GM10266 (cell line): ENCODE measurements at regions not wholly inside any gene's neighbourhood (a gene's known extent, or its start where the extent isn't known, plus 50 kb on each side); places are given as distances from the start of the nearest gene placed in this dataset.

Experiments used
- DNase-seq: peaks from one replicate; pipeline ENCODE4 v3.0.0; 2012; ENCODE audit errors: extremely low spot score
- TF ChIP-seq, protein P1 (sequence below): IDR thresholded peaks from 2 replicates; pipeline ENCODE4 v1.5.1; 2012; ENCODE audit warnings: mild to moderate bottlenecking, low read depth; ENCODE audit not compliant: control insufficient read depth, insufficient read depth; ENCODE audit errors: missing control alignments

GRCh38 chr1:199691540-199691939, 336.0 kb upstream of the NR5A2 start:
- TF ChIP-seq, protein P1, sequence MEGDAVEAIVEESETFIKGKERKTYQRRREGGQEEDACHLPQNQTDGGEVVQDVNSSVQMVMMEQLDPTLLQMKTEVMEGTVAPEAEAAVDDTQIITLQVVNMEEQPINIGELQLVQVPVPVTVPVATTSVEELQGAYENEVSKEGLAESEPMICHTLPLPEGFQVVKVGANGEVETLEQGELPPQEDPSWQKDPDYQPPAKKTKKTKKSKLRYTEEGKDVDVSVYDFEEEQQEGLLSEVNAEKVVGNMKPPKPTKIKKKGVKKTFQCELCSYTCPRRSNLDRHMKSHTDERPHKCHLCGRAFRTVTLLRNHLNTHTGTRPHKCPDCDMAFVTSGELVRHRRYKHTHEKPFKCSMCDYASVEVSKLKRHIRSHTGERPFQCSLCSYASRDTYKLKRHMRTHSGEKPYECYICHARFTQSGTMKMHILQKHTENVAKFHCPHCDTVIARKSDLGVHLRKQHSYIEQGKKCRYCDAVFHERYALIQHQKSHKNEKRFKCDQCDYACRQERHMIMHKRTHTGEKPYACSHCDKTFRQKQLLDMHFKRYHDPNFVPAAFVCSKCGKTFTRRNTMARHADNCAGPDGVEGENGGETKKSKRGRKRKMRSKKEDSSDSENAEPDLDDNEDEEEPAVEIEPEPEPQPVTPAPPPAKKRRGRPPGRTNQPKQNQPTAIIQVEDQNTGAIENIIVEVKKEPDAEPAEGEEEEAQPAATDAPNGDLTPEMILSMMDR, result no peak
- DNase-seq, result no peak

DNA sequence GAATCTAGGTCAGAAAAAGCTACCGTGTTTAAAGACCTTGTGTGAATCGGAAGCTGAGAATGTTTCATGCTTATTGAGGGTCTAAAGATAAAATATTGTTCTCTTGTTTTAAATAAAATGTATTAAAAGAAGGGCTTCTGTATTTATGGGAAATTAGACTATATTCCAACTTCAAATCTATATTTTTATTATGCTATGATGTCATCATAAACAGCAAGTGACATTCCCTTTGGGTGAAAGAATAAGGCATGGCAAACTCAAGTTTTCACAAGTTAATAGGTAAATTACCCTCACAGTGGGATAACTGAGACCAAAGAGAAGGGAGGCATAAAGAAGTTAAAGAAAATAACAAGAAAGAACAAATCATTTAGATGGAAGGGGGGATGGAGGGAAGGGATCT, 333.8 kb upstream of the NR5A2 start:
- DNase-seq, result no peak
- TF ChIP-seq, protein P1, result no peak

GRCh38 chr1:199696225-199696624, 331.3 kb upstream of the NR5A2 start:
- TF ChIP-seq, protein P1, result no peak
- no peak for DNase-seq

- TF ChIP-seq, protein P1, result no peak
- no peak for DNase-seq
Observed at GRCh38 chr1:199698222-199698621, 329.3 kb upstream of the NR5A2 start.

DNA sequence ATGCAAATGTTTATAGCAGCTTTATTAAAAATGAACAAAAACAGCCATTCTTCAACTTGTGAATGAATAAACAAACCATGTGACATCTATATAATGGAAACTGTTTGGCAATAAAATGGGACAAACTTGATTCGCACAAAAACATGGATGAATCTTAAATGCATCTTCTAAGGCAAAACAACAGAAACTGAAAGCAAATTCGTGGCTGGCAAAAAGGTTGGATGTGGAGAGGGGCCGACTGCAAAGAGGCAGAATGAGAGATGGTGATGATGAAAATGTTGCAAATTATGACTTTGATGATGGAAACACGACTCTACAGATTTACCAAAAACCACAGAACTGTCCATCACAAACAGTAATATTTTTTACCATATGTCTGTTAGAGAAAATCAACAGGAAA, 327.0 kb upstream of the NR5A2 start:
- TF ChIP-seq, protein P1, result no peak
- DNase-seq, result no peak

DNA sequence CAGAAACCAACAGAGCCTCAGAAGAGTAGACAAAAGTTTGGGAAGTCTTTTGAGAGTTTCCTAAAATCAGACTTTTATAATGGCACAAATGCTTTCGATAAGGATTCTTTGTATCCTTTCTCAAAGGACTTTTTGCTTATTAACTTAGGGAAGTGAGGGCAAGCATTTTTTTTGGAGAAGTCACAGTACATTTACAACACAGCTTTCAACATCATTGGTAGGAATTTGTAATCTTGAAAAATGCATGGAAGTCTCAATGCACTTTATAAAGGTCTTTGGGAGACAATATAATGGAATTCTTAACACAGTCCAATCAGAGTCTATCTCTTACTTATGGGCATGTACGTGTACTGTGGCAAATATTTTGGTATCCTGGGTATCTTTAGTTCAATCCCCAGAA, 325.8 kb upstream of the NR5A2 start:
- TF ChIP-seq, protein P1, result no peak
- no peak for DNase-seq

DNA sequence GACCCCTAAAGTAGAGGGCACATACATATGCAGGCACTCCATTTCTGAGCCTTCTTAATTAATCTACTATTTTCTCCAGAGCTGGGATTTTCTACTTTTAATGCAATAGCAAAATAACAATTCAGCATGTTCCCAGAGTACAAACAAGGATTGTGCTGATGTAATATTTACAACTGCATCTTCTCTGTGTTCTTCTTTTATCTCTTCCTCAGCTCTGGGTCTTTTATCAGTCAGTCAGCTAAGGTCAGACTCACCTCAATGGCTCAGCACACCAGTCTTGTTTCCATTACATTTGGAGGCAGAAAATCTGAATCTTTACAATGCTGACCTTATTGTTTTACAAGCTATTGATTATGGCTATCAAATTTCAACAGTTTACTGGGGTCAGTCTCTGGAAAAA, 323.3 kb upstream of the NR5A2 start:
- TF ChIP-seq, protein P1, result no peak
- DNase-seq, result no peak
